ENCODE measurements at regions not wholly inside any gene's neighbourhood (a gene's known extent, or its start where the extent isn't known, plus 50 kb on each side); places are given as distances from the start of the nearest gene placed in this dataset.

DNA sequence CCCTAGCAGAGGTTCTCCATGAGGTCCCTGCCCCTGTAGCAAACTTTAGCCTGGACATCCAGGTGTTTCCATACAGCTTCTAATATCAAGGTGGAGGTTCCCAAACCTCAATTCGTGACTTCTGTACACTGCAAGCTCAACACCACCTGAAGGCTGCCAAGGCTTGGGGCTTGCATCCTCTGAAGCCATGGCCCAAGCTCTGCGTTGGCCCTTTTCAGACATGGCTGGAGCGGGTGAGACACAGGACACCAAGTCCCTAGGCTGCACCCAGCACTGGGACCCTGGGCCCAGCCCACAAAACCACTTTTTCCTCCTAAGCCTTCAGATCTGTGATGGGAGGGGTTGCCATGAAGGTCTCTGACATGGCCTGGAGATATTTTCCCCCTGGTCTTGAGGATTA, 1292.0 kb downstream of the CDH8 start:
- TF ChIP-seq, protein P1, sequence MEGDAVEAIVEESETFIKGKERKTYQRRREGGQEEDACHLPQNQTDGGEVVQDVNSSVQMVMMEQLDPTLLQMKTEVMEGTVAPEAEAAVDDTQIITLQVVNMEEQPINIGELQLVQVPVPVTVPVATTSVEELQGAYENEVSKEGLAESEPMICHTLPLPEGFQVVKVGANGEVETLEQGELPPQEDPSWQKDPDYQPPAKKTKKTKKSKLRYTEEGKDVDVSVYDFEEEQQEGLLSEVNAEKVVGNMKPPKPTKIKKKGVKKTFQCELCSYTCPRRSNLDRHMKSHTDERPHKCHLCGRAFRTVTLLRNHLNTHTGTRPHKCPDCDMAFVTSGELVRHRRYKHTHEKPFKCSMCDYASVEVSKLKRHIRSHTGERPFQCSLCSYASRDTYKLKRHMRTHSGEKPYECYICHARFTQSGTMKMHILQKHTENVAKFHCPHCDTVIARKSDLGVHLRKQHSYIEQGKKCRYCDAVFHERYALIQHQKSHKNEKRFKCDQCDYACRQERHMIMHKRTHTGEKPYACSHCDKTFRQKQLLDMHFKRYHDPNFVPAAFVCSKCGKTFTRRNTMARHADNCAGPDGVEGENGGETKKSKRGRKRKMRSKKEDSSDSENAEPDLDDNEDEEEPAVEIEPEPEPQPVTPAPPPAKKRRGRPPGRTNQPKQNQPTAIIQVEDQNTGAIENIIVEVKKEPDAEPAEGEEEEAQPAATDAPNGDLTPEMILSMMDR (IDR thresholded peaks at IDR 0.05; ENCODE audit: borderline replicate concordance, insufficient read depth, low read depth, low read length): no peak
- H3K4me3 ChIP-seq (ENCODE audit: low read depth, low read length): no peak overlapping the region

- TF ChIP-seq, protein P1 (IDR thresholded peaks at IDR 0.05; ENCODE audit: borderline replicate concordance, insufficient read depth, low read depth, low read length): no peak
Observed at GRCh38 chr16:60741810-60742209, 1294.4 kb downstream of the CDH8 start.

DNA sequence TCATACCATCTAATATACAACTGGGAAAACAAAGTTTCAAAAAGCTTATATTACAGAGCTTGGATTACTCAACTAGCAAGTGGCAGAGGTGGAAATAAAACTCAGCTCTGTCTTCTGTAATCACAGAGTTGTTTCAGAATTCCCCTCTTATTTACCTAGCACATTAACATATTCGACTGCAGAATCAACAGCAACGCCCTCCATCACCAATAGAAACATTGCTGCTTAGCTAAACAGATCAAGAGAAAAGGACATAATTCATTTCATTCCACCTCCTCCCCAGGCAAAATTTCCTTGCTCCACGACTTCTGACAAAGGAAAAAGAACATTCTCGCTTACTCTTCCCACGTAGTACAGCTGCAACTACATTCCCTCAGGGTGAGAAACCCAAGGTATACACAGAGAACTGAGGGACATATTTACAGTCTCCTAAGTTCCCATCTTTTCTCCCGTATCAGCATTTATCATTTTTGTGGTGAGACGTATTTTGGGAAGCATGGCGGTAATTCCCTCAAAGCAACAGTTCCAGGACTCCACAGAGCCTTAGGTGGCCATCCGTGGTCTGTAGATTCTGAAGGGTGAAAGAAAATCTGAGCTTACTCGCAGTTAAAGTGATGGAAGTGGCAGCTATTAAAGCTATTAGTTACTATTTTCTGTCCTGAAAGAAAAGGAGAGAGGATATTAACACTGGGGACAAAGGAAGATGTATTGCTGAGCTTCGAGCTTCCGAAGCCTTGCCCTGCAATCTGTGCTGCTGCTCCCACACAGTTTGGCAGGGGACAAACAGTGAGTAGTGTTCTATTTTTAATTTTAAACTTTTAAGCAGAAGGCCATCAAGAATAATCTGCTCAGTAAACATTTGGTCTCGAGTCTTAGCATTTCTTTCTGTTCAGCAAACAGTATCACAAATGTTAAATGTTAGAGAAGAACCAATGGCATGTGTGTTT, 1296.2 kb downstream of the CDH8 start:
- TF ChIP-seq, protein P1 (IDR thresholded peaks at IDR 0.05; ENCODE audit: borderline replicate concordance, insufficient read depth, low read depth, low read length): no peak
- H3K4me3 ChIP-seq (ENCODE audit: low read depth, low read length): no peak overlapping the region

More at GRCh38 chr16:60741810-60742209, 1294.4 kb downstream of the CDH8 start:
- no peak overlapping the region for H3K4me3 ChIP-seq (ENCODE audit: low read depth, low read length)

GRCh38 chr16:60731329-60732050, 1304.7 kb downstream of the CDH8 start:
- TF ChIP-seq, protein P1 (IDR thresholded peaks at IDR 0.05; ENCODE audit: borderline replicate concordance, insufficient read depth, low read depth, low read length): no peak
- no peak overlapping the region for H3K4me3 ChIP-seq (ENCODE audit: low read depth, low read length)

DNA sequence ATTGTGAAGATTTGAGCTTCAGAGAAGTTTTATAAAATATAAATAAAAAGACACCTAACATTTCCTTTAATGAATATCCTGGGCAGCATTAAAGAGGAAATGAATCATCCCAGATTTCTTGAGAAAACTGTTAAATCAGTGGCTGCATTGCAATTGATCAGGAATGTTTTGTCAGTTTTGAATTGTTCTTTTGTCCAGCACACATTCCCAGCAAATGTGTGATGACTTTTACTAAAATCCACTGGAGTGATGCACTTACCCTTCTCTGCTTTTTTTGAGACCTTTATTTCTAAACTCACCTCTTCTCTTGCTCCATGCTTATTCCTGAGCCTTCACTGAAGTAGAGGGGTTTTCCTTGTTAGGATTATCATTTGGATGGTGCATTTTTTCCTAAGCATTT, 1307.2 kb downstream of the CDH8 start:
- TF ChIP-seq, protein P1 (IDR thresholded peaks at IDR 0.05; ENCODE audit: borderline replicate concordance, insufficient read depth, low read depth, low read length): no peak
- H3K4me3 ChIP-seq (ENCODE audit: low read depth, low read length): no peak overlapping the region

- H3K4me3 ChIP-seq (ENCODE audit: low read depth, low read length): no peak overlapping the region
- TF ChIP-seq, protein P1 (IDR thresholded peaks at IDR 0.05; ENCODE audit: borderline replicate concordance, insufficient read depth, low read depth, low read length): no peak
Observed at GRCh38 chr16:60727851-60728250, 1308.4 kb downstream of the CDH8 start.
